HG02798 (cell line): ENCODE measurements at regions not wholly inside any gene's neighbourhood (a gene's known extent, or its start where the extent isn't known, plus 50 kb on each side); places are given as distances from the start of the nearest gene placed in this dataset.

ENCODE experiments used
- ATAC-seq: cut with Tn5 transposase; IDR thresholded peaks from one replicate; pipeline ENCODE4 v1.9.1; 2021; ENCODE audit warnings: mild to moderate bottlenecking; ENCODE audit not compliant: unreplicated experiment, poor library complexity

DNA sequence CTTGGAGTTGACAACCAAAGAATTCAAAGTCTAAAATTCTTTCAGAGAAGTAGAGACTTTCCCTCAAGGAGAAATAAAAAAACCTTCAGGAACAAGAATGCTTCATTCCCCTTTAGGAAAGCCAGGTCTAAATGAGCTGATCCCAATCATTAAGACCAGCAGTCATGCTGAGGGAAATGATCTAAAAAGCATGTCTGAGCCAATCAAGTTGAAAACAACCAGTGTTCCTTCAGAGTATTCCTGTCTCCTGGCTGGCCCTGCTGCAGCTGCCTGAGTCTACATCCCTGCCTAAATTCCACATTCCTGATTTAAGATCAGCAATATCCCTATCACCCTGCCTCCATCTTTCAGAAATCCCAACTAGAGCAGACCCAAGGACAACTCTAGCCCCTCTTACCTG is 244.5 kb downstream of the PLK2 start:
- ATAC-seq, result no peak

- ATAC-seq, result no peak
These were observed 248.4 kb downstream of the PLK2 start for GRCh38 chr5:58211441-58211840.

DNA sequence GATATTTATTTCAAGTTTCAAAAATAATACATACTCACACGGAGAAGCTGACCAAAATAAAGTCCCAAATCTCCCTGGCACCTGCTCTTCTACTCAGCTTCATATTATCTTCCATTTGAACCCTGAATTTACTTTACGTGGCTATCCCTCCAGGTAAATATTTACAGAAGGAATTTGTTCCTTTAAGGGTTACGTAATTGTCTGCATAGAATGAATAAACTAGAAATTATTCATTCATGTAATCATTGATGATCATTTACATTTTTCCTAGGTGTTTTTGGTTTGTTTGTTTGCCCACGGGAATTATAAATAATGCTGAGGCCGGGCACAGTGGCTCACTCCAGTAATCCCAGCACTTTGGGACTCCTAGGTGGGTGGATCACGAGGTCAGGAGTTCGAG is 251.2 kb downstream of the PLK2 start:
- no peak for ATAC-seq

DNA sequence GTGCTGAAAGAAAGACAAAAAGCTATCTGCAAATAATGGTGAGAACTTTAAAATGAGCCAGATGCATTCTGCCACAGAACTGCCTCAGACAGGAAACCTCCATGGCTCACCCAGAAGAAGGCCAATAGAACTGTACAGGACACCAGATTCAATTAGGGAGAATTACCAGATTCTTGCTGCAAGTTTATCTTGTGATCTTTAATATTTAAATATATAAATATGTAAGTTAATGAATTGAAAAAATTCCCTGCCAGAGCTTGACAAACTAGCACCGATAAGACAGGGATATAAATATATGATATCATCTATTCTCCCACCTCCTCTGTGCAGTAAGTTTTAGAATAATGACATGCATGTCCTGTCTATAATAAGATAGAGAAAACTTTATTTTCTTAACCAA is 252.8 kb downstream of the PLK2 start:
- ATAC-seq, result no peak

GRCh38 chr5:58204966-58205365 is 254.9 kb downstream of the PLK2 start:
- ATAC-seq, result no peak

GRCh38 chr5:58202941-58203444 is 256.9 kb downstream of the PLK2 start:
- ATAC-seq, result no peak

GRCh38 chr5:58201922-58202648 is 257.8 kb downstream of the PLK2 start:
- ATAC-seq, result no peak

- ATAC-seq, result no peak
These were observed 259.4 kb downstream of the PLK2 start for GRCh38 chr5:58200451-58200850.

- ATAC-seq, result no peak
These were observed 260.8 kb downstream of the PLK2 start for GRCh38 chr5:58199087-58199486.

- ATAC-seq, result no peak
These were observed 261.6 kb downstream of the PLK2 start for GRCh38 chr5:58198330-58198729.

- ATAC-seq, result no peak
These were observed 262.0 kb downstream of the PLK2 start for GRCh38 chr5:58197875-58198274.

- no peak for ATAC-seq
These were observed 268.4 kb downstream of the PLK2 start for GRCh38 chr5:58191443-58191842.

- no peak for ATAC-seq
These were observed 271.6 kb downstream of the PLK2 start for GRCh38 chr5:58188262-58188651.

- no peak for ATAC-seq
These were observed 272.2 kb downstream of the PLK2 start for GRCh38 chr5:58187432-58188261.

GRCh38 chr5:58185801-58186200 is 274.1 kb downstream of the PLK2 start:
- no peak for ATAC-seq

- no peak for ATAC-seq
These were observed 274.5 kb downstream of the PLK2 start for GRCh38 chr5:58185397-58185796.

GRCh38 chr5:58184910-58185309 is 275.0 kb downstream of the PLK2 start:
- ATAC-seq, result no peak

DNA sequence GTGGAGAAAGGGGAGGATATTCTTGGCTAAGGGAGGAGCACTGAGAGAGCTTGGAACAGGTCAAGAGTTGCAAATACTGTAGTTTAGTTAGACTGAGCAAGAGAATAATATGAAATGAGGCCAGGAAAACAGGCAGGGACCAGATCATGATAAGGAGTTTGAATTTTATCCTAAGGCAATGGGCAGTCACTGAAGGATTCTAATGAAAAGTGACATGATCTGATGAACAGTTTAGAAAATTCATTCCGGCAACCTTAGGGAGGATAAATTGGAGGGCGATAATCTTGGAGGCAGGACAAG is 276.1 kb downstream of the PLK2 start:
- ATAC-seq, result no peak

DNA sequence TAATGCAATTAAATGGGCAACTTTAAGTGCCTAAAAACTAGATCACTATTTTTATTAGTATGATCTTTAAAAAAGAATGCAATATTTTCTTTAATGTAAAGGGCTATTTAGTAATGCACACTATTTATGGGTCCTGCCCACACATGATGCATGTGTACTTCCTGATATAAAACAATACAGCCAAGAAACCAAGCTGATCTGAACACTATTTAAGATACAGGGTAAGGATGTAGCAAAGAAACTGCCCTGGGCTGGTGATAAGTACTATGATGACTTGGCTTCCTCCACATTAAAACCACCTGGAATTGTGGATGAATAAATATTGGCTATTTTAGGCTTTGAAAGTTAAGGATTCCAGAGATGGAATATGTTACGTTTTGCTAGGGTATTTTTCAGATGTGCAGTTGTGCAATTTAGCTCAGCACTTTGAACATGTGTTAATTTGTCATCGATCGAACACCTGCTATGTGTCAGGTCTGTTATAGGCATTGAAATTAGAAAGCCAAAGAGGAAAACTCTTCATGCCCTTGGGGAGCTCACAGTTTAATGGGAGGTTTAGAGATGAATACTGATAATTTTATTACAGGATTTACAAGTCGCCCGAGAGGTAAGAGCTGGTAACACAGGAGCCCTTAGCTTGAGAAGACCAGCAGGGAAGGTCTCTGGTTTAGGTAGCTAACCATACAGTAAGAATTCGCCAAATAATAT is 276.7 kb downstream of the PLK2 start:
- ATAC-seq, result no peak

DNA sequence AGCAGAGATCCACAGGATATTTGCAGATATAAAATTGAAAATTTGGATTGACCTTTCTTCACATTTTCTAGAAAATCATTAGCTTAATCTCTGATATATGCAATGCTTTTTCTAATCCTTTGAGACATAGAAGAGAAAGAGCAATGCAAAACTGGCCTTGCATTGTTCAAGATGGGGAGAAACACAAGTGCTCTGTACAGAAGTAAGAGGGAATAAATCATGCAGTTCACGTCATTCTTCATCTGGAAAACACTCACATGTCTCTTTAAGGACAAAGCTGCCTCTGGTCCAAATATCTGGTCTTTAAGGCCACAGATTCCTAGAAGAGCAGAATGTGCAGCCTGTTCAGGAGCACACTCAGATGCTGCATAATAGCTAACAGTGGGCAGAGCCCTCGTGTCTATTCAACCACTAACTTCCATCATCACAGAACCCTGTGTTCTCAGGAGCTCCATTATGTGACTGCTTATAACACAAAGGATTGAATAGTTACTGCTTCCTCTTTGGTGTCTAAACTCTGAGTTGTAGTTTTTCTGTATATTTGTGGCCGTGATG is 277.5 kb downstream of the PLK2 start:
- ATAC-seq, result no peak
